NCI-H510A treated with DMSO at 0.1 percent for 48 hours (cell line): ENCODE measurements at regions not wholly inside any gene's neighbourhood (a gene's known extent, or its start where the extent isn't known, plus 50 kb on each side); places are given as distances from the start of the nearest gene placed in this dataset.

ENCODE experiments used
- DNase-seq: peaks from one replicate; lab custom pipeline; 2025; lab: John Stamatoyannopoulos, UW

- DNase-seq: no peak
Measured at GRCh38 chr19:5235458-5236219, 105.0 kb downstream of the PTPRS start.

- DNase-seq: no peak
Measured at GRCh38 chr19:5234412-5234811, 106.2 kb downstream of the PTPRS start.

- no peak for DNase-seq
Measured at GRCh38 chr19:5232798-5233505, 107.7 kb downstream of the PTPRS start.

GRCh38 chr19:5231857-5232678, 108.5 kb downstream of the PTPRS start:
- DNase-seq: no peak

- DNase-seq: no peak
Measured at GRCh38 chr19:5230730-5231555, 109.7 kb downstream of the PTPRS start.

GRCh38 chr19:5229778-5230335, 110.8 kb downstream of the PTPRS start:
- DNase-seq: no peak

- no peak for DNase-seq
Measured at GRCh38 chr19:5228932-5229777, 111.5 kb downstream of the PTPRS start.

GRCh38 chr19:5228490-5228889, 112.1 kb downstream of the PTPRS start:
- no peak for DNase-seq

GRCh38 chr19:5225486-5226345, 114.9 kb downstream of the PTPRS start:
- DNase-seq: peak; percentile 9

- DNase-seq: no peak
Measured at GRCh38 chr19:5224480-5224879, 116.1 kb downstream of the PTPRS start.

GRCh38 chr19:5222821-5223321, 117.7 kb downstream of the PTPRS start:
- no peak for DNase-seq

GRCh38 chr19:5222178-5222577, 118.4 kb downstream of the PTPRS start:
- no peak for DNase-seq

GRCh38 chr19:5220866-5221265, 119.7 kb downstream of the PTPRS start:
- no peak for DNase-seq

GRCh38 chr19:5220361-5220760, 120.3 kb downstream of the PTPRS start:
- DNase-seq: no peak

GRCh38 chr19:5219551-5220304, 120.9 kb downstream of the PTPRS start:
- no peak for DNase-seq

- no peak for DNase-seq
Measured at GRCh38 chr19:5218963-5219530, 121.6 kb downstream of the PTPRS start.

GRCh38 chr19:5218255-5218855, 122.3 kb downstream of the PTPRS start:
- DNase-seq: no peak

GRCh38 chr19:5217171-5217570, 123.4 kb downstream of the PTPRS start:
- no peak for DNase-seq
